K562 (cell line): ENCODE measurements at regions not wholly inside any gene's neighbourhood (a gene's known extent, or its start where the extent isn't known, plus 50 kb on each side); places are given as distances from the start of the nearest gene placed in this dataset.
A peak's percentile ranks its signal among the peaks of the same experiment; 100 is the strongest.

Source experiments
- CBX5 ChIP-seq: IDR thresholded peaks from 2 replicates; pipeline ENCODE4 v1.6.1; 2014; ENCODE audit warnings: low read depth, borderline replicate concordance
- EZH2 ChIP-seq: IDR thresholded peaks from 2 replicates; pipeline ENCODE4 v1.6.1; 2012; ENCODE audit warnings: low read depth, mild to moderate bottlenecking, inconsistent platforms, low read length, borderline replicate concordance
- LEF1 ChIP-seq: fragments of 450-650 bp; IDR thresholded peaks from 2 replicates; pipeline ENCODE4 v1.6.1; 2016; ENCODE audit warnings: mild to moderate bottlenecking
- NR2F6 ChIP-seq: fragments of 450-650 bp; formaldehyde crosslinking; IDR thresholded peaks from 2 replicates; pipeline ENCODE4 v1.4.0; 2020; ENCODE audit warnings: mild to moderate bottlenecking
- PBX2 ChIP-seq, 2 experiments: IDR thresholded peaks in 1 of 2; conservative IDR thresholded peaks in 1 of 2; 2 replicates each; pipeline ENCODE4 v1.6.1; 2016; ENCODE audit warnings: low read depth in 2 of 2, mild to moderate bottlenecking in 1 of 2, missing compliant biosample characterization in 1 of 2, missing genetic modification characterization in 1 of 2, moderate library complexity in 1 of 2
- RCOR1 ChIP-seq, 2 experiments: IDR thresholded peaks; 2 replicates each; pipeline ENCODE4 v1.6.1; 2012; ENCODE audit warnings: low read depth in 2 of 2, low read length in 2 of 2, borderline replicate concordance in 1 of 2, improper control_type of control experiment in 1 of 2
- TRIM24 ChIP-seq, 2 experiments: fragments of 450-650 bp; IDR thresholded peaks; 2 replicates each; pipeline ENCODE4 v1.6.1; 2016
- TF ChIP-seq, protein P1 (sequence below): sonication (generic); formaldehyde crosslinking; IDR thresholded peaks from 2 replicates; pipeline ENCODE4 v1.8.0; 2022; ENCODE audit warnings: missing genetic modification reagents, mild to moderate bottlenecking, borderline replicate concordance
- TF ChIP-seq, protein P2 (sequence below): fragments of 450-650 bp; IDR thresholded peaks from 2 replicates; pipeline ENCODE4 v1.6.1; 2018; ENCODE audit not compliant: partially characterized antibody
- TF ChIP-seq, protein P3 (sequence below), 3 experiments: IDR thresholded peaks in 2 of 3; conservative IDR thresholded peaks in 1 of 3; 2 replicates each; pipeline ENCODE4 v1.5.1; 2011 to 2012; ENCODE audit warnings: low read length in 3 of 3, mild to moderate bottlenecking in 3 of 3, control low read depth in 2 of 3, improper control_type of control experiment in 1 of 3, inconsistent platforms in 1 of 3, low read depth in 1 of 3, mixed read lengths in 1 of 3, moderate library complexity in 1 of 3; ENCODE audit not compliant: insufficient read depth in 2 of 3

DNA sequence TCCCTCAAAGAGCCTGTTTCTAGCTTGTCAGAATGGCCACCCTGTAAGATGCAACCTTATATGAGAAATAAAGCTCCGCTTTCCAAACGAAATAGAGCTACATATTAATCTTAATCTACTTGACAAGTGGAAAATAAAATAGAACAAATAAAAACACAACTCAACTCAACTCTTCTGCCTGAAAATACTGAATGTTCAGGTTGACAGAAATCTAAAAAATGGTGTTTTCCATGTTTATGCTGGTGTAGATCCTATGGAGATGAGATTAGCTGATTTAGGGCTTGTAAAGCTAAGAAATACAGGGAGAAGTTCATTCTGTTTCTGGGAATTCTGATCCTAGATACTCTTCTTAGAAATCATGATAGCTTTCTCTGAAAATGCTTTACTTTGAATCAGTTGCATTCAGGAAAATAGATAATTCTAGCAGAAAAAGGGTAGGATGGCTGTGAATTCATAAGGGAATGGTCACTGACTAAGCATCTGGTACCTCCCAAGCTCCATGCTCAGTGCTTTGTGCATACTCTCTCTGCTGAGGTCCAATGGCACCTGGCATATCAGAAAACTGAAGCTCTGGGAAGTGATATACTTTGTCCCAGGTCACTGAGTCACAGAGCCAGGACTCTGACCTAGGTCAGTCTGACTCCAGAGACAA lies 89.2 kb upstream of the EXOC1L start:
- no peak for TF ChIP-seq CBX5
- TF ChIP-seq RCOR1 (IDR thresholded peaks at IDR 0.05; ENCODE audit: borderline replicate concordance in 1 of 2, low read depth in 2 of 2, low read length in 2 of 2): peak in 1 of 2 experiments; percentile 64; a peak in 2 of 4 replicates
- TF ChIP-seq, protein P1, sequence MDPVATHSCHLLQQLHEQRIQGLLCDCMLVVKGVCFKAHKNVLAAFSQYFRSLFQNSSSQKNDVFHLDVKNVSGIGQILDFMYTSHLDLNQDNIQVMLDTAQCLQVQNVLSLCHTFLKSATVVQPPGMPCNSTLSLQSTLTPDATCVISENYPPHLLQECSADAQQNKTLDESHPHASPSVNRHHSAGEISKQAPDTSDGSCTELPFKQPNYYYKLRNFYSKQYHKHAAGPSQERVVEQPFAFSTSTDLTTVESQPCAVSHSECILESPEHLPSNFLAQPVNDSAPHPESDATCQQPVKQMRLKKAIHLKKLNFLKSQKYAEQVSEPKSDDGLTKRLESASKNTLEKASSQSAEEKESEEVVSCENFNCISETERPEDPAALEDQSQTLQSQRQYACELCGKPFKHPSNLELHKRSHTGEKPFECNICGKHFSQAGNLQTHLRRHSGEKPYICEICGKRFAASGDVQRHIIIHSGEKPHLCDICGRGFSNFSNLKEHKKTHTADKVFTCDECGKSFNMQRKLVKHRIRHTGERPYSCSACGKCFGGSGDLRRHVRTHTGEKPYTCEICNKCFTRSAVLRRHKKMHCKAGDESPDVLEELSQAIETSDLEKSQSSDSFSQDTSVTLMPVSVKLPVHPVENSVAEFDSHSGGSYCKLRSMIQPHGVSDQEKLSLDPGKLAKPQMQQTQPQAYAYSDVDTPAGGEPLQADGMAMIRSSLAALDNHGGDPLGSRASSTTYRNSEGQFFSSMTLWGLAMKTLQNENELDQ (CRISPR knock-in tag): no peak
- TF ChIP-seq PBX2 (CRISPR knock-in tag; IDR thresholded peaks at IDR 0.05; ENCODE audit: low read depth): no peak
- TF ChIP-seq PBX2 (tag; conservative IDR thresholded peaks at IDR 0.05; ENCODE audit: low read depth): no peak
- peak in 1 of 2 experiments; percentile 6; a peak in 1 of 4 replicates for TF ChIP-seq TRIM24 (IDR thresholded peaks at IDR 0.05)
- TF ChIP-seq, protein P2, sequence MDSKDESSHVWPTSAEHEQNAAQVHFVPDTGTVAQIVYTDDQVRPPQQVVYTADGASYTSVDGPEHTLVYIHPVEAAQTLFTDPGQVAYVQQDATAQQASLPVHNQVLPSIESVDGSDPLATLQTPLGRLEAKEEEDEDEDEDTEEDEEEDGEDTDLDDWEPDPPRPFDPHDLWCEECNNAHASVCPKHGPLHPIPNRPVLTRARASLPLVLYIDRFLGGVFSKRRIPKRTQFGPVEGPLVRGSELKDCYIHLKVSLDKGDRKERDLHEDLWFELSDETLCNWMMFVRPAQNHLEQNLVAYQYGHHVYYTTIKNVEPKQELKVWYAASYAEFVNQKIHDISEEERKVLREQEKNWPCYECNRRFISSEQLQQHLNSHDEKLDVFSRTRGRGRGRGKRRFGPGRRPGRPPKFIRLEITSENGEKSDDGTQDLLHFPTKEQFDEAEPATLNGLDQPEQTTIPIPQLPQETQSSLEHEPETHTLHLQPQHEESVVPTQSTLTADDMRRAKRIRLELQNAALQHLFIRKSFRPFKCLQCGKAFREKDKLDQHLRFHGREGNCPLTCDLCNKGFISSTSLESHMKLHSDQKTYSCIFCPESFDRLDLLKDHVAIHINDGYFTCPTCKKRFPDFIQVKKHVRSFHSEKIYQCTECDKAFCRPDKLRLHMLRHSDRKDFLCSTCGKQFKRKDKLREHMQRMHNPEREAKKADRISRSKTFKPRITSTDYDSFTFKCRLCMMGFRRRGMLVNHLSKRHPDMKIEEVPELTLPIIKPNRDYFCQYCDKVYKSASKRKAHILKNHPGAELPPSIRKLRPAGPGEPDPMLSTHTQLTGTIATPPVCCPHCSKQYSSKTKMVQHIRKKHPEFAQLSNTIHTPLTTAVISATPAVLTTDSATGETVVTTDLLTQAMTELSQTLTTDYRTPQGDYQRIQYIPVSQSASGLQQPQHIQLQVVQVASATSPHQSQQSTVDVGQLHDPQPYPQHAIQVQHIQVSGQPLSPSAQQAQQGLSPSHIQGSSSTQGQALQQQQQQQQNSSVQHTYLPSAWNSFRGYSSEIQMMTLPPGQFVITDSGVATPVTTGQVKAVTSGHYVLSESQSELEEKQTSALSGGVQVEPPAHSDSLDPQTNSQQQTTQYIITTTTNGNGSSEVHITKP: no peak
- TF ChIP-seq EZH2: no peak
- no peak for TF ChIP-seq NR2F6 (CRISPR knock-in tag)
- TF ChIP-seq, protein P3, sequence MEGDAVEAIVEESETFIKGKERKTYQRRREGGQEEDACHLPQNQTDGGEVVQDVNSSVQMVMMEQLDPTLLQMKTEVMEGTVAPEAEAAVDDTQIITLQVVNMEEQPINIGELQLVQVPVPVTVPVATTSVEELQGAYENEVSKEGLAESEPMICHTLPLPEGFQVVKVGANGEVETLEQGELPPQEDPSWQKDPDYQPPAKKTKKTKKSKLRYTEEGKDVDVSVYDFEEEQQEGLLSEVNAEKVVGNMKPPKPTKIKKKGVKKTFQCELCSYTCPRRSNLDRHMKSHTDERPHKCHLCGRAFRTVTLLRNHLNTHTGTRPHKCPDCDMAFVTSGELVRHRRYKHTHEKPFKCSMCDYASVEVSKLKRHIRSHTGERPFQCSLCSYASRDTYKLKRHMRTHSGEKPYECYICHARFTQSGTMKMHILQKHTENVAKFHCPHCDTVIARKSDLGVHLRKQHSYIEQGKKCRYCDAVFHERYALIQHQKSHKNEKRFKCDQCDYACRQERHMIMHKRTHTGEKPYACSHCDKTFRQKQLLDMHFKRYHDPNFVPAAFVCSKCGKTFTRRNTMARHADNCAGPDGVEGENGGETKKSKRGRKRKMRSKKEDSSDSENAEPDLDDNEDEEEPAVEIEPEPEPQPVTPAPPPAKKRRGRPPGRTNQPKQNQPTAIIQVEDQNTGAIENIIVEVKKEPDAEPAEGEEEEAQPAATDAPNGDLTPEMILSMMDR (IDR thresholded peaks at IDR 0.05 in 2 of 3, conservative IDR thresholded peaks at IDR 0.05 in 1 of 3; ENCODE audit: insufficient read depth in 2 of 3, low read depth in 1 of 3, low read length in 3 of 3): no peak
- TF ChIP-seq LEF1: no peak; the same call in 1 of the 2 replicates
